NB4 (cell line): ENCODE measurements at regions not wholly inside any gene's neighbourhood (a gene's known extent, or its start where the extent isn't known, plus 50 kb on each side); places are given as distances from the start of the nearest gene placed in this dataset.

ENCODE experiments used
- DNase-seq: peaks from one replicate; pipeline ENCODE4 v3.0.0; 2010; ENCODE audit warnings: low read depth
- H3K4me3 ChIP-seq: one replicate; pipeline ENCODE4 v1.5.1; 2011; ENCODE audit warnings: mild to moderate bottlenecking, low read depth, low read length, moderate library complexity
- CTCF ChIP-seq: IDR thresholded peaks from one replicate; pipeline ENCODE4 v1.5.1; 2012; ENCODE audit warnings: low read depth, low read length
- MAX ChIP-seq: IDR thresholded peaks from 2 replicates; pipeline ENCODE4 v1.6.1; 2011; ENCODE audit warnings: low read depth, low read length
- MYC ChIP-seq: IDR thresholded peaks from 2 replicates; pipeline ENCODE4 v1.6.1; 2011; ENCODE audit warnings: low read depth, low read length
- POLR2A ChIP-seq: IDR thresholded peaks from 2 replicates; pipeline ENCODE4 v1.6.1; 2011; ENCODE audit warnings: mild to moderate bottlenecking; ENCODE audit not compliant: insufficient read length; ENCODE audit errors: extremely low read depth

GRCh38 chr2:226495466-226496272 lies 304.0 kb downstream of the IRS1 start:
- TF ChIP-seq MYC (no peak), MAX (no peak), CTCF (no peak), POLR2A (no peak)
- no peak overlapping the region for H3K4me3 ChIP-seq
- DNase-seq, result no peak

GRCh38 chr2:226491112-226491511 lies 308.5 kb downstream of the IRS1 start:
- no peak for DNase-seq
- TF ChIP-seq POLR2A, result no peak
- no peak for TF ChIP-seq MYC
- no peak for TF ChIP-seq CTCF
- no peak for TF ChIP-seq MAX
- H3K4me3 ChIP-seq, result no peak overlapping the region

- no peak for TF ChIP-seq POLR2A
- no peak for TF ChIP-seq MAX
- TF ChIP-seq CTCF, result no peak
- TF ChIP-seq MYC, result no peak
- no peak for DNase-seq
Measured at GRCh38 chr2:226489775-226490541, 309.7 kb downstream of the IRS1 start.

GRCh38 chr2:226488034-226488433 lies 311.6 kb downstream of the IRS1 start:
- DNase-seq, result no peak
- no peak for TF ChIP-seq CTCF
- no peak for TF ChIP-seq MAX
- TF ChIP-seq POLR2A, result no peak
- no peak for TF ChIP-seq MYC
- H3K4me3 ChIP-seq, result no peak overlapping the region

More at GRCh38 chr2:226489775-226490541, 309.7 kb downstream of the IRS1 start:
- H3K4me3 ChIP-seq, result no peak overlapping the region

GRCh38 chr2:226487573-226487972 lies 312.0 kb downstream of the IRS1 start:
- no peak overlapping the region for H3K4me3 ChIP-seq
- no peak for TF ChIP-seq MAX
- no peak for TF ChIP-seq MYC
- TF ChIP-seq POLR2A, result no peak
- no peak for TF ChIP-seq CTCF
- DNase-seq, result no peak
